HG03469 (cell line): ENCODE measurements at regions not wholly inside any gene's neighbourhood (a gene's known extent, or its start where the extent isn't known, plus 50 kb on each side); places are given as distances from the start of the nearest gene placed in this dataset.
"Not testable (repeated sequence)": the region's sequence is repeated elsewhere in the genome, so short reads cannot be mapped to it uniquely, and the experiment has no call there.

Experiments used
- ATAC-seq: cut with Tn5 transposase; IDR thresholded peaks from one replicate; pipeline ENCODE4 v1.9.1; 2021; ENCODE audit warnings: mild to moderate bottlenecking, moderate library complexity, moderate number of reproducible peaks; ENCODE audit not compliant: unreplicated experiment

- ATAC-seq, result no peak
Observed at GRCh38 chr5:166904571-166904970, 1386.9 kb upstream of the WWC1 start.

- ATAC-seq, result no peak
Observed at GRCh38 chr5:166906991-166907713, 1384.3 kb upstream of the WWC1 start.

GRCh38 chr5:166909040-166909439, 1382.4 kb upstream of the WWC1 start:
- ATAC-seq, result no peak

- no peak for ATAC-seq
Observed at GRCh38 chr5:166909926-166910325, 1381.5 kb upstream of the WWC1 start.

- ATAC-seq, result no peak
Observed at GRCh38 chr5:166910995-166911394, 1380.5 kb upstream of the WWC1 start.

GRCh38 chr5:166916021-166916420, 1375.4 kb upstream of the WWC1 start:
- no peak for ATAC-seq

- no peak for ATAC-seq
Observed at GRCh38 chr5:166926138-166926537, 1365.3 kb upstream of the WWC1 start.

GRCh38 chr5:166926806-166927475, 1364.5 kb upstream of the WWC1 start:
- ATAC-seq, result not testable (repeated sequence)

GRCh38 chr5:166936351-166936750, 1355.1 kb upstream of the WWC1 start:
- no peak for ATAC-seq

GRCh38 chr5:166938071-166938470, 1353.4 kb upstream of the WWC1 start:
- ATAC-seq, result no peak

- ATAC-seq, result no peak
Observed at GRCh38 chr5:166942948-166943347, 1348.5 kb upstream of the WWC1 start.

- ATAC-seq, result no peak
Observed at GRCh38 chr5:166947045-166947444, 1344.4 kb upstream of the WWC1 start.

GRCh38 chr5:166948679-166949078, 1342.8 kb upstream of the WWC1 start:
- no peak for ATAC-seq

- no peak for ATAC-seq
Observed at GRCh38 chr5:166952048-166952447, 1339.4 kb upstream of the WWC1 start.

- no peak for ATAC-seq
Observed at GRCh38 chr5:166957782-166958181, 1333.7 kb upstream of the WWC1 start.

GRCh38 chr5:166959766-166960165, 1331.7 kb upstream of the WWC1 start:
- ATAC-seq, result no peak

GRCh38 chr5:166961028-166961427, 1330.4 kb upstream of the WWC1 start:
- no peak for ATAC-seq

GRCh38 chr5:166961913-166962312, 1329.5 kb upstream of the WWC1 start:
- no peak for ATAC-seq

GRCh38 chr5:166962461-166962860, 1329.0 kb upstream of the WWC1 start:
- no peak for ATAC-seq

- ATAC-seq, result no peak
Observed at GRCh38 chr5:166963596-166963995, 1327.8 kb upstream of the WWC1 start.

- no peak for ATAC-seq
Observed at GRCh38 chr5:166977911-166978422, 1313.5 kb upstream of the WWC1 start.

- ATAC-seq, result no peak
Observed at GRCh38 chr5:166979307-166979895, 1312.0 kb upstream of the WWC1 start.
